Retinal pigment epithelial cell (primary cell): ENCODE measurements at regions not wholly inside any gene's neighbourhood (a gene's known extent, or its start where the extent isn't known, plus 50 kb on each side); places are given as distances from the start of the nearest gene placed in this dataset.

Source experiments
- DNase-seq: peaks from one replicate; pipeline ENCODE4 v3.0.0-alpha.2; 2010; ENCODE audit warnings: low read depth
- H3K4me3 ChIP-seq: 2 replicates; pipeline ENCODE4 v1.5.1; 2011; ENCODE audit warnings: mild to moderate bottlenecking, low read length, control low read depth, moderate library complexity
- CTCF ChIP-seq: conservative IDR thresholded peaks from 2 replicates; pipeline ENCODE4 v1.5.1; 2011; ENCODE audit warnings: low read depth, low read length, control low read depth, inconsistent platforms

- no peak for TF ChIP-seq CTCF
- no peak for DNase-seq
Measured at GRCh38 chr3:25057379-25057778, 370.7 kb upstream of the RARB start.

GRCh38 chr3:25064681-25065080, 363.4 kb upstream of the RARB start:
- H3K4me3 ChIP-seq = no peak overlapping the region
- DNase-seq = peak; percentile 90
- no peak for TF ChIP-seq CTCF

More at GRCh38 chr3:25057379-25057778, 370.7 kb upstream of the RARB start:
- no peak overlapping the region for H3K4me3 ChIP-seq

GRCh38 chr3:25069970-25070369, 358.1 kb upstream of the RARB start:
- no peak for DNase-seq
- no peak for TF ChIP-seq CTCF

GRCh38 chr3:25071846-25072245, 356.2 kb upstream of the RARB start:
- H3K4me3 ChIP-seq = no peak overlapping the region
- DNase-seq = no peak
- no peak for TF ChIP-seq CTCF

More at GRCh38 chr3:25069970-25070369, 358.1 kb upstream of the RARB start:
- H3K4me3 ChIP-seq = no peak overlapping the region

- TF ChIP-seq CTCF = no peak
- DNase-seq = no peak
Measured at GRCh38 chr3:25073423-25073822, 354.6 kb upstream of the RARB start.

GRCh38 chr3:25074149-25074548, 353.9 kb upstream of the RARB start:
- no peak overlapping the region for H3K4me3 ChIP-seq
- DNase-seq = no peak
- no peak for TF ChIP-seq CTCF

More at GRCh38 chr3:25073423-25073822, 354.6 kb upstream of the RARB start:
- no peak overlapping the region for H3K4me3 ChIP-seq

- DNase-seq = peak; percentile 66
- TF ChIP-seq CTCF = no peak
- H3K4me3 ChIP-seq = no peak overlapping the region
Measured at GRCh38 chr3:25080461-25080860, 347.6 kb upstream of the RARB start.
